Body of pancreas (tissue), 4 donors: ENCODE measurements at regions not wholly inside any gene's neighbourhood (a gene's known extent, or its start where the extent isn't known, plus 50 kb on each side); places are given as distances from the start of the nearest gene placed in this dataset.
"Not testable (repeated sequence)": the region's sequence is repeated elsewhere in the genome, so short reads cannot be mapped to it uniquely, and the experiment has no call there.

ENCODE experiments used
- ATAC-seq: fragments of 150-250 bp; one replicate; pipeline ENCODE4 v1.9.1; 2016
- DNase-seq, 4 donors: peaks; one replicate each; pipeline ENCODE4 v3.0.0-alpha.2; 2019
- H3K27ac ChIP-seq, 4 donors: fragments of 200-600 bp; sonication (generic); 1 replicate in 3 of 4; 2 replicates in 1 of 4; pipeline versions ENCODE4 v1.5.1 to v1.6.1; 2016 to 2019; ENCODE audit warnings: mild to moderate bottlenecking in 1 of 4, mixed read lengths in 1 of 4, moderate library complexity in 1 of 4
- H3K27me3 ChIP-seq, 2 donors: fragments of 200-600 bp; sonication (generic); one replicate each; pipeline ENCODE4 v1.6.0; 2016; ENCODE audit warnings: mild to moderate bottlenecking in 1 of 2
- H3K36me3 ChIP-seq, 2 donors: fragments of 200-600 bp; sonication (generic); replicated peaks in 1 of 2; 2 replicates each; pipeline ENCODE4 v1.5.1; 2016; ENCODE audit warnings: low read depth in 2 of 2; ENCODE audit not compliant: insufficient read depth in 1 of 2
- H3K4me1 ChIP-seq: fragments of 200-600 bp; sonication (generic); one replicate; pipeline ENCODE4 v1.6.0; 2016
- H3K4me3 ChIP-seq, 2 donors: fragments of 200-600 bp; sonication (generic); 1 replicate in 1 of 2; 2 replicates in 1 of 2; pipeline ENCODE4 v1.5.1; 2016 to 2019
- H3K9me3 ChIP-seq, 3 donors: fragments of 200-600 bp; sonication (generic); 1 replicate in 2 of 3; 2 replicates in 1 of 3; pipeline ENCODE4 v1.5.1; 2016
- CTCF ChIP-seq, 7 experiments: fragments of 450-650 bp in 4 of 7; fragments of 200-600 bp in 3 of 7; sonication (generic) in 3 of 7; IDR thresholded peaks; one replicate each; pipeline ENCODE4 v1.5.1; 2016 to 2019; ENCODE audit warnings: antibody characterized with exemption in 7 of 7
- POLR2A ChIP-seq, 3 donors: fragments of 450-650 bp; IDR thresholded peaks; one replicate each; pipeline ENCODE4 v1.6.1; 2016; ENCODE audit warnings: antibody characterized with exemption in 3 of 3, mild to moderate bottlenecking in 2 of 3
- WGBS, 2 donors: methylation state at CpG; one replicate each; pipeline ENCODE4 v1.1.5; 2017; 5-methylcytosine and 5-hydroxymethylcytosine counted together
- intact Hi-C: fragments of 100-400 bp; cut with DNase I; formaldehyde crosslinking; loops from one replicate; pipeline ENCODE4 v1.15.1; 2023

GRCh38 chr2:223187256-223187655 is 135.3 kb downstream of the KCNE4 start:
- intact Hi-C loops: no loop called here
- 94 to 96% methylated on average over 3 of the region's 3 CpGs for WGBS, 2 donors
- Histone ChIP-seq H3K27me3 (no peaks in the 10 kb centered on the region), H3K4me1 (no peaks in the 10 kb centered on the region), H3K36me3 (no peaks in the 10 kb centered on the region), H3K4me3 (no peak overlapping the region), H3K27ac (no peak overlapping the region), H3K9me3 (no peaks in the 10 kb centered on the region)
- no peak for TF ChIP-seq CTCF (IDR thresholded peaks at IDR 0.05)
- no peak for TF ChIP-seq POLR2A (IDR thresholded peaks at IDR 0.05)
- DNase-seq: no peak
- no peak for ATAC-seq

GRCh38 chr2:223190561-223191206 is 138.7 kb downstream of the KCNE4 start:
- H3K27ac ChIP-seq, DNase-seq, H3K4me1 ChIP-seq, H3K36me3 ChIP-seq, H3K4me3 ChIP-seq, H3K27me3 ChIP-seq, ATAC-seq, intact Hi-C loops, H3K9me3 ChIP-seq: not testable (repeated sequence)
- 56 to 57% methylated on average over 10 of the region's 10 CpGs for WGBS, 2 donors

- H3K27me3 ChIP-seq: no peaks in the 10 kb centered on the region
Measured at GRCh38 chr2:223196331-223196730, 144.3 kb downstream of the KCNE4 start.

GRCh38 chr2:223197046-223197445 is 145.1 kb downstream of the KCNE4 start:
- intact Hi-C loops: no loop called here
- Histone ChIP-seq H3K27ac (no peak overlapping the region), H3K9me3 (no peaks in the 10 kb centered on the region), H3K4me1 (no peaks in the 10 kb centered on the region), H3K36me3 (no peaks in the 10 kb centered on the region), H3K27me3 (no peaks in the 10 kb centered on the region), H3K4me3 (no peak overlapping the region)
- WGBS, 2 donors: 55 to 69% methylated on average over 2 of the region's 2 CpGs
- DNase-seq (no peak), ATAC-seq (no peak)
- TF ChIP-seq POLR2A (IDR thresholded peaks at IDR 0.05): no peak
- TF ChIP-seq CTCF (IDR thresholded peaks at IDR 0.05): no peak

More at GRCh38 chr2:223196331-223196730, 144.3 kb downstream of the KCNE4 start:
- Histone ChIP-seq H3K27ac (no peak overlapping the region), H3K4me1 (no peaks in the 10 kb centered on the region), H3K9me3 (no peaks in the 10 kb centered on the region), H3K4me3 (no peak overlapping the region), H3K36me3 (no peaks in the 10 kb centered on the region)
- 71 to 73% methylated on average over 5 of the region's 5 CpGs for WGBS, 2 donors
- DNase-seq (no peak), ATAC-seq (no peak)
- TF ChIP-seq POLR2A (IDR thresholded peaks at IDR 0.05) (no peak), CTCF (IDR thresholded peaks at IDR 0.05) (no peak)
- intact Hi-C loops: no loop called here

GRCh38 chr2:223199531-223200515 is 147.8 kb downstream of the KCNE4 start:
- no peaks in the 10 kb centered on the region for H3K4me1 ChIP-seq
- H3K4me3 ChIP-seq: no peak overlapping the region
- no peaks in the 10 kb centered on the region for H3K27me3 ChIP-seq
- no peak for ATAC-seq
- H3K36me3 ChIP-seq: no peaks in the 10 kb centered on the region
- DNase-seq: no peak
- WGBS, 2 donors: 72 to 79% methylated on average over 5 of the region's 5 CpGs
- no peak overlapping the region for H3K27ac ChIP-seq
- no peak for TF ChIP-seq CTCF (IDR thresholded peaks at IDR 0.05)
- no peak for TF ChIP-seq POLR2A (IDR thresholded peaks at IDR 0.05)
- intact Hi-C loops: no loop called here
- H3K9me3 ChIP-seq: no peaks in the 10 kb centered on the region
